ENCODE measurements at regions not wholly inside any gene's neighbourhood (a gene's known extent, or its start where the extent isn't known, plus 50 kb on each side); places are given as distances from the start of the nearest gene placed in this dataset.

DNA sequence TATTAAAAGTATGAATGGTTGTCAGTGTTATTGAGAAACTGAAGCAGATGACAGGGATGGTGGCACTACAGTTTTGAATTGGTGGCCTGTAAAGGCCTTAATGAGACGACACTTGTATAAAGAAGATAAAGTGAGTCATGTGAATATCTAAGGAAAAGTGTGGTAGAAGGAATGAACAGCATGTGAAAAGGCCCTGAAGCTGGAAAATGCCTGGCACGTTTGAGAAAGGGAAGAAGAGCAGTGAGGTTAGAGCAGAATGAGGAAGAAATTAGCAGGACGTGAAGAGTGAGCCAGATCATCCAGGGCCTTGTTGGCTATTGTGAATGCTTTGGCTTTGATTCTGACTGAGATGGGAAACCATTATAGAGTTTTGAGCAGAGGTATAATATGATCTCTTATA is 387.6 kb upstream of the DPH6 start:
- Histone ChIP-seq H3K4me1 (no peaks in the 10 kb centered on the region), H3K4me3 (no peak overlapping the region), H3K27ac (no peak overlapping the region), H3K9me3 (no peaks in the 10 kb centered on the region), H3K4me2 (no peak overlapping the region)
- ChIA-PET CTCF (no interaction called here), POLR2A (no interaction called here)
- DNase-seq (ENCODE audit: low read depth in 1 of 2, low spot score in 1 of 2) (no peak), FAIRE-seq (no peak), ATAC-seq (no peak)
- 51% methylated on average over 3 of the region's 3 CpGs for WGBS (ENCODE audit: missing lambda C conversion rate)
- no peak for TF ChIP-seq RFX5 (IDR thresholded peaks at IDR 0.05)
- TF ChIP-seq JUNB (IDR thresholded peaks at IDR 0.05) = no peak
- TF ChIP-seq NFE2L2 (conservative IDR thresholded peaks at IDR 0.05; ENCODE audit: low read length) = no peak

DNA sequence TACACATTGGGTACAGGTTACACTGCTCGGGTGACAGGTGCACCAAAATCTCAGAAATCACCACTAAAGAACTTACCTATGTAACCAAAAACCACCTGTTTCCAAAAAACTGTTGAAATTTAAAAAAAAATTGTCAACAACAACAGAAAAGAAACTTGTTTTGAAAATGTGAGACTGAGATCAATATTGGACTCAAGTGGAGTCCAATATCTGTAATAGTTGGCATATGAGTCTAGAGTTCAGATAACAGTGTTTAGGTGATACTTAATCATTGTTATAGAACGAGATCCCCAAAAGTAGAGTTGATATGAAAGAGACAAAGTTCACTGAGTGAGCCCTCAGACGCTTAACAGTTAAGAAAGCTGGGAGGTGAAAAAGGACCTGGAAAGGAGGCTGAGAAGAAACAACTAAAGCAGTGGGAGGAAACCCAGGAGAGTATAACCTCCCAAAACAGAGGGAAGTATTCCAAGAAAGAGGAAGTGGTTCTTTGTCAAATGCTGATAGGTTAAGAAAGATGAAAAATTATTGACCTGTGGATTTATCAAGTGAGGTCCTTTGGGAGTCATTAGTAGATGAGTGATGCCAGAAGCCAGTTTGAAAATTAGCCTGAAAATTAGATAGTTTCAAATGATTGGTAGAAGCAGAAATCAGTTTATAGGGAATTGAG is 388.6 kb upstream of the DPH6 start:
- no peak overlapping the region for H3K4me2 ChIP-seq
- H3K9me3 ChIP-seq = no peaks in the 10 kb centered on the region
- DNase-seq (ENCODE audit: low read depth in 1 of 2, low spot score in 1 of 2) (no peak), FAIRE-seq (no peak), ATAC-seq (no peak)
- CTCF ChIA-PET = no interaction called here
- TF ChIP-seq FOSL2 (IDR thresholded peaks at IDR 0.05) = no peak
- no peak for TF ChIP-seq FOSL2 (CRISPR knock-in tag; IDR thresholded peaks at IDR 0.05)
- TF ChIP-seq E2F6 (IDR thresholded peaks at IDR 0.05; ENCODE audit: borderline replicate concordance, low read depth) = no peak
- no peak for TF ChIP-seq HEYL (CRISPR knock-in tag; IDR thresholded peaks at IDR 0.05)
- no peak for TF ChIP-seq BHLHE40 (IDR thresholded peaks at IDR 0.05; ENCODE audit: low read depth, low read length)
- TF ChIP-seq RNF2 (IDR thresholded peaks at IDR 0.05; ENCODE audit: borderline replicate concordance, low read depth) = no peak
- POLR2A ChIA-PET = no interaction called here
- H3K4me1 ChIP-seq = no peaks in the 10 kb centered on the region
- no peak overlapping the region for H3K27ac ChIP-seq
- H3K4me3 ChIP-seq = no peak overlapping the region
- 66% methylated on average over 3 of the region's 3 CpGs for WGBS (ENCODE audit: missing lambda C conversion rate)

- H3K9me3 ChIP-seq = no peaks in the 10 kb centered on the region
- H3K27ac ChIP-seq = no peak overlapping the region
- no peak overlapping the region for H3K4me2 ChIP-seq
- POLR2A ChIA-PET = no interaction called here
- H3K4me3 ChIP-seq = no peak overlapping the region
- ATAC-seq = no peak
- no peaks in the 10 kb centered on the region for H3K4me1 ChIP-seq
- no peak for DNase-seq (ENCODE audit: low read depth in 1 of 2, low spot score in 1 of 2)
- CTCF ChIA-PET = no interaction called here
- no peak for FAIRE-seq
- TF ChIP-seq FOSB (CRISPR knock-in tag; IDR thresholded peaks at IDR 0.05) (no peak), FOXS1 (CRISPR knock-in tag; IDR thresholded peaks at IDR 0.05) (no peak), CEBPB (IDR thresholded peaks at IDR 0.05) (no peak)
- WGBS (ENCODE audit: missing lambda C conversion rate) = 86% methylated on average over 2 of the region's 2 CpGs
Measured at GRCh38 chr15:35936284-35936683, 390.3 kb upstream of the DPH6 start.

GRCh38 chr15:35937380-35937779 is 391.4 kb upstream of the DPH6 start:
- H3K27ac ChIP-seq = no peak overlapping the region
- H3K4me1 ChIP-seq = no peaks in the 10 kb centered on the region
- TF ChIP-seq KDM1A (IDR thresholded peaks at IDR 0.05; ENCODE audit: low read depth) = no peak
- no peak for TF ChIP-seq HDAC2 (IDR thresholded peaks at IDR 0.05)
- TF ChIP-seq EHMT2 (IDR thresholded peaks at IDR 0.05; ENCODE audit: low read depth) = no peak
- no peak for TF ChIP-seq RCOR1 (IDR thresholded peaks at IDR 0.05; ENCODE audit: low read depth, low read length)
- no peak for TF ChIP-seq CBX8 (IDR thresholded peaks at IDR 0.05)
- TF ChIP-seq CHD2 (IDR thresholded peaks at IDR 0.05; ENCODE audit: low read length, partially characterized antibody) = no peak
- no peak for TF ChIP-seq ZNF302 (CRISPR knock-in tag; IDR thresholded peaks at IDR 0.05)
- TF ChIP-seq RFX5 (IDR thresholded peaks at IDR 0.05) = no peak
- no peak for TF ChIP-seq EHF (CRISPR knock-in tag; IDR thresholded peaks at IDR 0.05)
- no peak for TF ChIP-seq MAZ (IDR thresholded peaks at IDR 0.05; ENCODE audit: borderline replicate concordance, low read depth, low read length)
- no peak for TF ChIP-seq FOSL2 (IDR thresholded peaks at IDR 0.05)
- TF ChIP-seq FOSL2 (CRISPR knock-in tag; IDR thresholded peaks at IDR 0.05) = no peak
- TF ChIP-seq E2F6 (IDR thresholded peaks at IDR 0.05; ENCODE audit: borderline replicate concordance, low read depth) = no peak
- TF ChIP-seq KDM5A (IDR thresholded peaks at IDR 0.05) = no peak
- no peak for TF ChIP-seq HOXB5 (CRISPR knock-in tag; IDR thresholded peaks at IDR 0.05)
- 36% methylated on average over 1 of the region's 1 CpG for WGBS (ENCODE audit: missing lambda C conversion rate)
- no peak for ATAC-seq
- CTCF ChIA-PET = interaction anchor here (0.5 kb wide), 1 partner anchor 72 kb away, joined by 4 read pairs; no protein-coding TSS in a partner anchor
- POLR2A ChIA-PET = no interaction called here
- H3K4me2 ChIP-seq = no peak overlapping the region
- no peak for FAIRE-seq
- H3K4me3 ChIP-seq = no peak overlapping the region
- DNase-seq (ENCODE audit: low read depth in 1 of 2, low spot score in 1 of 2) = no peak
- H3K9me3 ChIP-seq = no peaks in the 10 kb centered on the region
